GDM1 (cell line): ENCODE measurements at regions not wholly inside any gene's neighbourhood (a gene's known extent, or its start where the extent isn't known, plus 50 kb on each side); places are given as distances from the start of the nearest gene placed in this dataset.

ENCODE experiments used
- DNase-seq: peaks from one replicate; lab custom pipeline; 2025; lab: John Stamatoyannopoulos, UW

DNA sequence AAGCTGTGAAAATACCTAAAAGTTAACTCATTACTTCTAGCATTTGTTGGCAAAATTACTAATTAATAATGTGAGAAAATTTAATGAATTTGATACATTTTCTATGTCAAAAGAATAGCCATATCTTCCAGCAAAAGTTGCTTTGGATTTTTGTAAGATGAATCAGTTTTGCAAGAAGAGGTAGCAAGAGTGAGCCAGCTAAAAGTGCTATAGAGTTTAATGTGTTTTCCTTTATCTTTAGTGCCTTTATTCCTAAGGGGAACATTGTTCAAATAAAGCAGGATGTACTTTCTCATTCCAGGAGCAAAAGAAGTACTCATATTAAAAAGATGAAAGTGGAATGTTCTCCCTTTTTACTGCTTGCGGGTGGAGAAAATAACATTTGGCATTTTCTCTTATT lies 622.2 kb downstream of the ANXA1 start:
- DNase-seq: no peak

DNA sequence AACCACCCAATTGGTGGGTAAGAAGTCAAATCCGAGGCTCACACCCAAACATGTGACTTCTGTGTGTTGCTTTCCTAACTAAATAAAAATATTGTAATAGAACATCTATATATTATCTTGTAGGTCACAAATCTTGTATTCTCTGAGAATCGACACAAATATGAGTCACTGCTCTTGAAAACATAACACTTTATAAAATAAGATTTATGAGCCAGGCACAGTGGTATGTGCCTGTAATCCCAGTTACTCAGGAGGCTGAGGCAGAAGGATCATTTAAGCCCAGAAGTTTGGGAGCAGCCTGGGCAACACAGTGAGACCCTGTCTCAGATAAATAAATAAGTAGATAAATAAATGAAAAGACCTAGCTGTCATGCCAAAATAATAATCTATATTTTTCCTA lies 624.1 kb downstream of the ANXA1 start:
- no peak for DNase-seq

DNA sequence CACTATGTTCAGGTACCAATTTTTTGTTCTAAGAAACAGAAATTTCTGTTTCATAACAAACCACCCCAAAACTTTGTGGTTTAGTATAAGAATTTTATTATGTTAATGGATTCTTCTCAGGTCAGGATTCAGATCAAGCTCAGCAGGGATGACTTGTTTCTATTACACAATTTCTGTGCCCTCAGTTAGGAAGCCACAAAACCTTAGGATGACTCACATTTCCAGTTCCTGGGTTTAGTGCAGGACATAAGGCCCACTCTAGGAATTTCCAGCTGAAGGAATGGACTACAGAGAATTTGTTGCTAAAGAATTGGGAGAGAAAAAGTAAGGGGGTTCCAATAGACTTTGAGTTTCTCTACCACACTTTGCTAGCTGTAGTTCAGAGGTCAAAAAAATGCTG lies 629.3 kb downstream of the ANXA1 start:
- no peak for DNase-seq

DNA sequence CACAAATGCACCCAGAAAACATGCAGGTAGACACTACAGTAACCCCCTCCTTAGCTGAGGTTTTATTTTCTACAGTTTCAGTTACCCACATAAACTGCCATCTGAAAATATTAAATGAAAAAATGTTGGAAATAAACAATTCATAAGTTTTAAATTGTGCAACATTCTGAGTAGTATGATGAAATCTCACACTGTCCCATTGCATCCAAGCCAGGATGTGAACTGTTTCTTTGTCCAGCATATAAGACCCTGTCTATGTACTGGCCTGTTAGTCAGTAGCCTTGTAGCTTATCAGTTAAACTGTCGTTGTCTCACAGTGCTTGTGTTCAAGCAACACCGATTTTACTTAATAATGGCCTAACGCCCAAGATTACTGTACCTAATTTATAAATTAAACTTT lies 630.5 kb downstream of the ANXA1 start:
- no peak for DNase-seq

DNA sequence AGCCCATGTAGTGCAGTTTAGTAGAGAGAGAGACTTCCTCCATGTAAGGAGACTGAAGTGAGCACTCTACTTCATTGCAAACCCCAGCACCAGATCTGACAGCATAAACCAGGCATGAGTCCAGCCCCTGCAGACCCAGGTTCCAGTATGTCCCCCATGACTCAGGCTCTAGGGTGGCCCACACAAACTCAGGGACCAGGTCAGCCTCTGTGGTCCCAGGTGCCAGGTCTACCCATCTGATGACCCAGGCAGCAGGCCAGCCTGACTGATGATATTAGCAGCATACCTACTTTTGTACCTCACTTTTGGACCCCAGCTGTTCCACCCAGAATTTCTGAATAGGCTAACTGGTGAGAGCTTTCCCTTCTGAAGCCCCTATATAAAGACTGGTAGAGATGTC lies 647.8 kb downstream of the ANXA1 start:
- DNase-seq: no peak

DNA sequence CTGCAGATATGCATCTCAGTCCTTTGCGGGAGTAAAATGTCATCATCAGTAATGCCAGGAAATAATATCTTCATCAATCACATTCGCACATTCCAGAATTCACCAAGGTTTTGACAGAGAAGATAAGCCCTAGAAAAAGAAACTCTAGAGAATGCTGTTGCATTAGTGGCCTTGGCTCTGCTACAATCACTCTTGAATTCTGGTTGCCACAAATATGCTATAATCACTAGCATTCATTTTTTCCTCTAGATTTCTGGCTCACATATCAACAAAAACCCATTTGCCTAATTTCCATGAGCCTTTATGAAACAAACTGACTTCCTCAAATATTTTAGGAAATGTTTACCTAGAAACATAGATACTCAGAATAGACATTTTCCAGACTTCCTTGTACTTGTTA lies 653.4 kb downstream of the ANXA1 start:
- DNase-seq: no peak

DNA sequence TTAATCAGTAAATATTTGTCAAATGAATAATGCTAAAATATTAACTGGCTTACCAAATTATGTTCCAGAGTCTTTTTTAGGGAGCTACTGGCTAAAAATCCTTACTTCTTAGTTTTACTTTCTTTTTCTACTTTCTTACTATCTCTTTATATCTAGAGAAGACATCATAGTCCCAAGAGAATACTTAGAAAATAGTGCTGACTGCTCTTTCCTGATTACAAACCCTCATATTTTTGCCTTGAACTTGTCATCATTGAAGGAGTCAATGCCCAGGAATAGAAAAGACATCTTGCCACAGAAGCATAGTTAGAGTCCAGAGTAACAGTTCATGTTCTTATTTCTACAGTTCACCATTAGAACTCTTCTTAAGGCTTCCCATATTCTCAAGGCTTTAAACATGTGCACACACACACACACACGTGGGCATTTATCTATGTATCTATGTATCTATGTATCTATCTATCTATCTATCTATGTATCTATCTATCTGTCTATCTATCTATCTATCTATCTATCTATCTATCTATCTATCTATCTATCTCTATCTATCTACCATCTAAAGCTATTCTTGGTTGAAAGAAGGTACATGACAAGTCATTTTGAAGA lies 654.3 kb downstream of the ANXA1 start:
- DNase-seq: no peak

DNA sequence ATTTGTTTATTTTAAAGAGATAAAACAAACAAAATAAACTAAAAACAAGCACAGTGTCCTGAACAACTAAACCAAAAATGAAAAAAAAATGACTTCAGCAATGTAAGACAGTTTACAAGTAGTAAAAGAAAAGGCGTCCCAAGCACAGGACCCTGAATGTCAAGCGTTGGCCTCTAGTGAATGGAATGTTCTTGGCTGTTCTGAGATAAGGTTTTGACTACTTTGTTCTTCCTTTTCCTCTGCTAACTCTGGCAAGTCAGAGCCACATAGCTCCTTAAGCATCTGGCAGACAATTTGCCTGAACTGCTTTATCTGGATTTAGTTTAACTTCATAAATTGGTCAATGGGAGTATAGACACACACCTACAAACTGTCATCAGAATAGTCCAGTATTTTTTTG lies 655.2 kb downstream of the ANXA1 start:
- DNase-seq: no peak

DNA sequence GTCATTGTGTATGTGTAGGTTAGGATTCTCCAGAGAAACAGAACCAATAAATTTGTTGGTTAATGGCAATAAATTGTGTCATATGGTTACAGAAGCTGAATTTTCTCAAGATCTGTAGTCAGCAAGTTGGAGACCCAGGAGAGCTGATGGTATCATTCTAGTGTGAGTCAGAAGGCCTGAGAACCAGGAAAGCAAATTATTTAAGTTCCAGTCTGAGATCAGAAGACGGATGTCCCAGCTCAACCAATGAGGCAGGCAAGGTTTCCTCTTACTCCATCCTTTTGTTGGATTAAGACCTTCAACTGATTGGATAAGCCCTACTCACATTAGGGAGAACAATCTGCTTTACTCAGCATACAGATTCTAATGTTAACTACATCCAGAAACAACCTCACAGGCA lies 656.3 kb downstream of the ANXA1 start:
- no peak for DNase-seq

DNA sequence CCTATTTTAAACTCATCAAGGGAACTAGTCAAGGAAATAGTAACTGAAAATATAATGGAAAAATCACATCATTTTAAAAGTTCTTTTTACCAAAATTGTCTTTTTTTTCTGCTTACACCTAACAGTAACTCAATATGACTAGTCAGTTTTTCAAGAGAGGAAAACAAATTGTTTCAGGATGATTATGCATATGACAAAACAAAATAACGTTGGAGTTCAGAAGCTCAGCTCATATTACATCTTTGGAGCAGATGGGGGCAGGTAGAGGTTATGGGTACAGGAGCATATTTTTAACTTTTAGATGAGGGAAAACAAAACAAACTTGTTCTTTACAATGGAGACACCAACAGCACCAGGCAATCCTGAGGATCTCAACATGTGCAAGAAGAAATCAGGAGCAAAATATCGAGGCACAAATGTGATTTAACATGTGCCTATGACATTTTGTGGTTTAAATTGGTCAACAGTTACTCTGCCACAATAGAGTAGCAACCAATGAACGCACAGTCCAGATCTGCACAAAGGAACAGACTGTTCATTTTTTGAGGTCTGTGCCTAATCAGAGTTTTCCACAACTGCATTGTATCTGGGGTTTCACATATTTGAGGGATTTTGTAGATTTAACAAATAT lies 659.0 kb downstream of the ANXA1 start:
- DNase-seq: no peak

DNA sequence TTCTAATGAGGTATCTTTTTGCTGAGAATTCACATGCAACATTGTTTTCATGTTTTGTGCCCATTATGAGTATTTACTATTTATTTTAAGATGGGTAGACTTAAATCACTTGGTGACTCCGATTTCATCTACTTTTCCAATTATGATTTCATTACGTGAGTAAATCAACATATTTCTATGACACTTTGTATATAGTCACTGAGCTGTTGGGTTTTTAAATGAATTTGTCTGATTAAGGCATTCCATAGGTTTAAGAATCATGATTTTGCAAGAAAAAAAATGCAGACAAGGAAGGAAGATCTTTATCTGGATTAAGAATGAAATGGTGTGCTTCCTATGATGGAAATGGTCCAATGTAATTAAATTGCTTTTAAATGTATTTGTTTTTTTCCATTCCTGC lies 661.9 kb downstream of the ANXA1 start:
- no peak for DNase-seq

DNA sequence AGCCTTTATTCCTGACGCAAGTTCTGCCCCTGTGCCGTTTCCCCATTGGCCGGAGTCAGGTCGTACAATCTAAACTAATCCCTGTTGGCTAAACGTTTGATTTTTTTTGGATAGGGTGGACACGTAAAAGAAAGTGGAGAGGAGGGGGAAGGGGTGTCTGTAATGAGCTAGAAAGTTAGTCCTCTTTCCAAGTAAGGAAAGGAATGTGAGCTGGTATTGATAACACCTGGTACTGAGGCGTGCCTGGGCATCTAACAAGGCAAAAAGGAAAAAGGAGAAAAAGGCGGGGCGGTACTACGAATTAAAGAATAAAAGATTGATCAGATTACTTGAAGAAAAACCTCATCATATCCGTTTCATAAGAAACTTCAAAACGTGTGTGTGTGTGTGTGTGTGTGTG lies 665.2 kb downstream of the ANXA1 start:
- DNase-seq: no peak

DNA sequence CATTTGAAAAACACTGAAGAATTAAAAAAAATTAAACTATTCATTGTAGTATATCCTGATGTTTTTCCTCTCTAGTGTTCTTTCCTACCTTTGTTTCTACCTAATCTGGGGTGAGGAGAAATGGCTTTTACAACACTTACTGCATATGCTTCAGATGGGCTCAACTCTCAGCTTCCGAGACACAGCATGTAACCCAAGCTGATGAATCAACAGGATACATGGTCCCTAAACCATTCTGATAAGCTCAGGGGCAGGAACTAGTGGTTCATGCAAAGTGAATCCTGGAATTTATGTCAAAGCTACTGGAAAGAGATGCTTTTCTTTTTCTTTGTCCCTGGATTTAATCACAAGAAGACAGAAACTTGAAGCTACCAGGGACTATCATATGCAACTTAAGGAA lies 672.5 kb upstream of the RORB start:
- no peak for DNase-seq

DNA sequence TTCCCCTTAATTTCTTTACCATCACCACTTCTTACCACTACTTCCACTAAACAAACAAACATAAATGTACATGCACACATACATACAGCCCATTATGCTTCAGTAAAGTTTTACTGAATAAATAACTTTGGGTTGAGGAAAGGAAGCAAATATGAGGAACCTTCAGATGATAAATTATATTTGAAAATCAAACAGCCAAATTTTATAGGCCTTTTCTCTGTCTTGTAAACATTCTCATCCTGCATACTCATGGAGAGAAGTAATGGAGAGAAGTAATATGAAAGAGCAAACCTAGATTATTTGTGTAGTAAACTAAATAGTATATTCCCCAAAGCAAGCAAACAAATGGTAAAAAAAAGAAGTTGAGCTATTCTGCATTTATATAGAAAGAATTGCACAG lies 658.3 kb upstream of the RORB start:
- no peak for DNase-seq

DNA sequence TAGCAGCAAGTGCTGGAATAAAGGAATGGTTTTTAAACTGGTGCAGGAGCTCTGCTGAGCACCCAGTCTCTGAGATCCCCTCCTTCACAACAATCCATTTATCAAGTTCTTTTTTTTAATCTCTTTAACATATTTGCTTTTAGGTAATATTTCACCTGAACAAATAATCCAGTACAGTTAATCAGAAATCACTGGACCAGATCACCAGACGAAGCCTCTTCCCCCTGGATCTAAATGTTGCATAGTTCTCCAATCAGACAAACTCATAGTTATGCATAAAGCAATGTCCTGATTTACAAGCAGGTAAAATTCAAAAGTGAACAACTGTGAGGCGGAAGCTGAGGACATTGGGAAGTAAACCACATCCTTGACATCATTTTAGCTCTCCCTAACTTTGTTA lies 657.7 kb upstream of the RORB start:
- no peak for DNase-seq

DNA sequence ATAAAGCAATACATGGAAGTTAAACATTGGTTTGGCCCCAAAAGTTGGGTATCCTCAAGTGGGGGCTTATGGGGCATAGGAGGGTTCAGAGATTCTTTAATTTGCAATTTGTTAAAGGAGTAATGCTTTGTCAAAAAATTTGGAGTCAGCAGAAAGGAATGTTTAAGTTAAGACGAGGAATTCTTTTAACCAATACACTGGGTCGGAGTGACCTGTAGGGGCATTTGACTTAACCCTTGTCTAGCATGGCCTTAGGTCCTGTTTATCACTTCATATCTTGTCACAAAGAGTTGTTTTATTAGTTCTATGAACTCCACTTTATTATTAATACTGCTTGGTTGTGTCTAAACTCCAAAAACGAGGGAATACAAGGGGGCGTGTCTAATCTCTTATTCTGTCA lies 656.1 kb upstream of the RORB start:
- no peak for DNase-seq

DNA sequence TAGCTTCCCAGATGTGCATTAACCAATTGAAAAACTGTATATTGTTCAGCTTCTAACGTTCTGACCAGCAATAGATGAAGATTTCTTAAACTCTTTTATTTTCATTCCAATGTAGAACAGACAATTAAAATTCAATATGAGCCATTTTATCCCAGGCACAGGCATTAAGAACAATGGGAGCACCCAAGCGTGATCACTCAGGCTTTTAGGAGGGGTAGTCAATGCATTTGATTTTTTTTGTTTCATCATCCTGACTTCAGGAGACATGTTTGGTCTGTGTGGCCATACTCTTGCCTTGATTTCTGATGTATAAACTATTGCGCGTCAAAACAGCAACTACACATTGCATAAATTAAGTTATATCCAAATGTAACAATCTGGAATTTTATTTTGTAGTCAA lies 653.0 kb upstream of the RORB start:
- no peak for DNase-seq

DNA sequence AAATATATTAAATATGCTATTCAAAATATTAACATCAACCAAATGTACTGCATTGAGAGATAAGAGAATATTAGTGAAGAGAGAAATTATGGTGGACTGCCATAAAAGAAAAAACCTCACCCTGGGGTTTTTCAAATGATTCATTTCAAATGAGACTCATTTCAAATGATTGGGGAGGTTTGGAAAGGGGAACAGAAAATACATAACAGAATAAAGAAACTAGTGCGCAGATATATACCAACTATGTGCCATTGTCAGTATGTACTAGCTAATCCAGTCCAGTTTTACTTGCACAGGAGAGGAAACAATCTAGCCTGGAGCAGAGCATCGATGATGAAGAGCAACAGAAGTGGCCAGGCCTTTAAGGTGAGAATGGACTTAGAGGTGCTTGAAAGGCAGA lies 651.6 kb upstream of the RORB start:
- no peak for DNase-seq

DNA sequence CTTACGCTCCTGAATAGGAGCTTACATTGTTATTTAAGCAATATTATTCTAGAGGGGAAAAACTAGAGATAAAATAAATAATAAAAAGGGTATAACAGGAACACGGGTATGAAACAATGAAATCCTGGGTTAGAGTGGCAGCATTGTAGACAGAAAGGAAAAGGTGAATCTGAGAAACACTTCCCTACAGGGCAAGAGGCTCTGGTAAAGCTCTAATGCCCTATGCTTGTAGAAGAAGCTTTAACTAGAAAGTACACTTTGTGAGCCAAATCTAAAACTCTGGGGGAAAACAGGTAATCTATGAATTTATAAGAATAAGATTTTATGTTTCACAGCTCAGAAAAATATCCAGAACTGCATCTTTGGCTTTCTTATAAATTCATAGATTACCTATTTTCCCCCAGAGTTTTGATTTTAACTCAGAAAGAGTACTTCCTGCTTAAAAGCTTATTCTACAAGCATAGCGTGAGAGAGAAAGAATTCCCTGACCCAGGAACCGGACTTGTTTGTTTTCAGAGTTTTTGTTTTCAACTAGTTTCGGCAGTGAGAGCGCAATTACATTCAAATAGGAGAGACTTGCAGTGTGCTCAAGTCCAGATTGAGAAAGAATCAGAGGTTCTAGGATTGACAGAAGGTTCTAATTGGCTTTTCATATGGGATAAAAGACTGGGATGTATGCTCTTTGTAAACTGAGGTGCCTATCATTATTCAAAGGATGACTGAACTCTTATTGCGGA lies 651.0 kb upstream of the RORB start:
- no peak for DNase-seq

DNA sequence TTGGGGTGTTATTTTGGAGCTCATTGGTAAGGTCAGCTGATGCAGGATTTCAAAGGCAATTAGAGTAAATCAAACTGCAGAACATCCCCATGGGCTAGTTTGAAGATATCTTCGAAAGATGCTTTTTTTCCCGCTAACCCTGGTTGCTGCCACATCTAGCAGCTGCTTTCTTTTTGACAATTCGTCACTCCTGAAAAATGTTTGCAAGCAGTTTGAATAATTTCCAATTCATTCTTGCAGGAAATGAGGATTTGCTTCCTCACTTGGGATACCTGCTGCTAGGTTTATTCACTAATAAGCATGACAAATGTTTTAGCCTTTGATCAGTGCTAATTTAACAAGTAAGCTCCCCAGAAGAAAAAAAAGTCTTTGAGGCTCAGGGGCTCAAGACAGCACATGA lies 649.6 kb upstream of the RORB start:
- DNase-seq: no peak

DNA sequence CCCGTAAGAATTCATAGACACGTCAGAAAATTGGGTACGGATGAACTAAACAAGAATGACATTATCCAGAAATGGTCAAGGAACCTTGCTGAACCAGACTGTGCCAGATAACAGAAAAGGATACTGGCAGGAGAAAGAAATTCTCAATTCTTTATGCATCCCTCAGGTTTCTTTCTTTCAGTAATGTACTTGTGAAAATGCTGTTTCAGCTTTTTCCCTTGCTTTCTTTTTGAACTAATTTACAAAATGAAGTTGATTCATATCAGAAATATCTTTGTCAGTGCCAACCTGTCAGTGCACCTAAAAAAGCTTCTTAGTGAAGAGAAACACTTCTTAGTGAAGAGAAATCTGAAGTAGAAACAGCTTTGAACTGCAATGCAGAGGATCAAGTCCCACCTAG lies 643.6 kb upstream of the RORB start:
- DNase-seq: no peak

DNA sequence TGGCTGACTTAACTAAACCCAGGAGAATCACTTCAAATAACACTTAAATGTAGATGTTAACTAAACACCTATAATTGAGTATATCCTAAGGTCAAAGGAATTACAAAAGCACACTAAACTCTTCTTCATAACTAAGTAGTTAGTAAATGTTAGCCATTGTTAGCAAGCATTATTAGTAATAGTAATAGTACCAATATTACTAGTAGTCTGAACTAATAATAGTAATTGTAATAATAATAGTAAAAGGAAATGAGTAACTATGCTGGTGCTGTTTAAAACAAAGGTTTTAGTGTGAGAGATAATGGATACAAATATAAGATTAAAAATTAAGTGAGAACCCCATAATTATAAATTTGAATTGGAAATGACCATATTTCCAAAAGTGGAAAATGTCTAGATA lies 641.9 kb upstream of the RORB start:
- DNase-seq: no peak

DNA sequence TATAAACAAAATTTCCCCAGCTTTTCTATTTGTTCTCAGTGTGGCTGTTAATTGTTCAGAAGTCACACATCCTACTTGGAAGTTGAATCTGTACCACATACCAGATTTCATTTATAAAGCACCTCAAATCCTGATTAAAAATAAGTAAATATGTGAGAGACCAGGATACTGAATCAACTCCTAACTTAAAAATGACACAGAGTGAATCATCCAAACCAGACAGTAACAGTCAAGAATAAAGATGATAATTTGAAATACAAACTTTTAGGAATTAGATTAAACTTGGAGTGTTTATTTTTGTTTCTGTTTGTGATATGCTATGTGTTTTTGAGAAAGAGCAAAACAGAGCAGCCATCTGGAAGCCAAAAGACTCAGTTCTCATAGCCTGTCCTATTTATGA lies 633.2 kb upstream of the RORB start:
- DNase-seq: no peak

DNA sequence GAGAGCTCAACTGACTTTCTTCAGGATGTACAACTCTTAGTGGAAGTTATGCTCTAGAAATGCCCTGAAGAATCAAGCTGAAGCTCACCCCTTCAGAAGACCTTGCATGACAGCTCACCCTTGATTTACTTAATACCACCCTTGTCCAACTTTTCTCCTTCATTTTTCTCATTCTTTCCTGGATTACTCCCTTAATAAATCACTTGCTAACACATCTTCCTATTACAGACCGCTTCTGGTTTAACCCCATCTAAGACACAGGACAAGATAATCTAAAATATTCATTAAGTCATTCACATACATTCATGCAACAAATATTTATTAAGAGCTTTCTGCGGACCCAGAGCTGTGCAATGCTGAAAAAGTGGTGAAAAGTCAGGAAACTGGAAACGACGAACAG lies 630.7 kb upstream of the RORB start:
- DNase-seq: no peak
